A673 (cell line): ENCODE measurements at regions not wholly inside any gene's neighbourhood (a gene's known extent, or its start where the extent isn't known, plus 50 kb on each side); places are given as distances from the start of the nearest gene placed in this dataset.

Experiments
- EZH2 ChIP-seq: fragments of 200-600 bp; sonication (generic); IDR thresholded peaks from 2 replicates; pipeline ENCODE4 v1.6.1; 2017; ENCODE audit warnings: borderline replicate concordance, low read depth, mild to moderate bottlenecking, mixed read lengths, antibody characterized with exemption, low read length; ENCODE audit not compliant: poor library complexity, severe bottlenecking
- TF ChIP-seq, protein P1 (sequence below): fragments of 300-800, 200-600 bp; sonication (generic); conservative IDR thresholded peaks from 2 replicates; pipeline ENCODE4 v1.5.1; 2017; ENCODE audit warnings: low read depth, mild to moderate bottlenecking, antibody characterized with exemption, low read length, moderate library complexity, mixed read lengths

DNA sequence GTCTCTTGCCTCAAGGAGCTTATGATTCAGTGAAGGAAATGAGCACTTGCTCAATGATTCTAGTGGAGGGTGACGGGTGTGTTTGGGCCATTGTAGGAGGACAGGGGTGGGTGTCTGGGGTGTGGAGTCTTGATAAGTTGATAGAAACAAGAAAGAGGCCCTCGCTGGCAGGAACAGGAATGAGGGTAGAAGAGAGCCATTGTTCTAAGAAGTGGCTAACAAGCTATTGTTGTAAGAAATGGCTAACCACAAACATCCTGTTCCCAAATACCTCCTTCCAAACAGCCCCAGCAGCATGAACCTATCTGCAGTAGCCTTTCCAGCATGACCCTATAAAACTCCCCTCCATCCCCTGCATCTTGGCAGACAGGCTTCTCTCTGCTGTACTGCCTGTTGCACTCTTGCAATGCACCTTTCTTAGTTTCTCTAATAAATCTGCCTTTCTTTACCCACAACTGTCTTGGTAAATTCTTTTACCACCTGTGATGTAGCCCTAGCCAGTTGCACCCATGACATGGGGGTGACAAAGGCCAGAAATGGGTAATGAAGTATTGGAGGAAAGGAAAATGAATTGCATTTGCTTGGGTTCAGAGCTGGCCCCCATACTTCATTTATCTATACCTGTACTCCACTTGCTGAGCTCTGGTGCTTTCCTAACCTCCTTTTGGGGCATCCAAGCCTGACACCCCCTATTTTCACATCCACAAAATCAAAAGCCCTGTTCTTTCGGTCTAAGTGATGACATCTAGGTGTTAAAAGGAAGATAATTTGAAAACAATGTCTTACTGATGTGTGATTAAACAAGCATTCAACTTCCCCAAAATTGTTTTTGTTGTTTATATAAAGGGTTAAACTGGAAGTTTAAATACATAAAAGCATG, 389.1 kb downstream of the GRIN2B start:
- TF ChIP-seq, protein P1, sequence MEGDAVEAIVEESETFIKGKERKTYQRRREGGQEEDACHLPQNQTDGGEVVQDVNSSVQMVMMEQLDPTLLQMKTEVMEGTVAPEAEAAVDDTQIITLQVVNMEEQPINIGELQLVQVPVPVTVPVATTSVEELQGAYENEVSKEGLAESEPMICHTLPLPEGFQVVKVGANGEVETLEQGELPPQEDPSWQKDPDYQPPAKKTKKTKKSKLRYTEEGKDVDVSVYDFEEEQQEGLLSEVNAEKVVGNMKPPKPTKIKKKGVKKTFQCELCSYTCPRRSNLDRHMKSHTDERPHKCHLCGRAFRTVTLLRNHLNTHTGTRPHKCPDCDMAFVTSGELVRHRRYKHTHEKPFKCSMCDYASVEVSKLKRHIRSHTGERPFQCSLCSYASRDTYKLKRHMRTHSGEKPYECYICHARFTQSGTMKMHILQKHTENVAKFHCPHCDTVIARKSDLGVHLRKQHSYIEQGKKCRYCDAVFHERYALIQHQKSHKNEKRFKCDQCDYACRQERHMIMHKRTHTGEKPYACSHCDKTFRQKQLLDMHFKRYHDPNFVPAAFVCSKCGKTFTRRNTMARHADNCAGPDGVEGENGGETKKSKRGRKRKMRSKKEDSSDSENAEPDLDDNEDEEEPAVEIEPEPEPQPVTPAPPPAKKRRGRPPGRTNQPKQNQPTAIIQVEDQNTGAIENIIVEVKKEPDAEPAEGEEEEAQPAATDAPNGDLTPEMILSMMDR: no peak
- TF ChIP-seq EZH2: no peak
